Loucy (cell line): ENCODE measurements at regions not wholly inside any gene's neighbourhood (a gene's known extent, or its start where the extent isn't known, plus 50 kb on each side); places are given as distances from the start of the nearest gene placed in this dataset.

ENCODE experiments used
- CTCF ChIP-seq: fragments of 200-600 bp; sonication (generic); conservative IDR thresholded peaks from 2 replicates; pipeline ENCODE4 v1.5.1; 2014; ENCODE audit warnings: mild to moderate bottlenecking, antibody characterized with exemption, low read length
- EZH2phosphoT487 ChIP-seq: fragments of 200-600 bp; IDR thresholded peaks from 2 replicates; pipeline ENCODE4 v1.6.1; 2018; ENCODE audit warnings: antibody characterized with exemption, mild to moderate bottlenecking, moderate library complexity, borderline replicate concordance

GRCh38 chr9:87197349-87198130, 250.2 kb upstream of the GAS1 start:
- TF ChIP-seq CTCF (no peak), EZH2phosphoT487 (no peak)
